ENCODE measurements at regions not wholly inside any gene's neighbourhood (a gene's known extent, or its start where the extent isn't known, plus 50 kb on each side); places are given as distances from the start of the nearest gene placed in this dataset.

GRCh38 chr15:81765816-81766215, 280.0 kb downstream of the MEX3B start:
- intact Hi-C loops (cut with micrococcal nuclease; ENCODE audit: unreplicated experiment) = no loop called here
- Histone ChIP-seq H3K4me1 (no peaks in the 10 kb centered on the region), H3K9me3 (no peaks in the 10 kb centered on the region), H3K4me3 (ENCODE audit: low read depth, low read length) (no peak overlapping the region), H3K27me3 (replicated peaks; ENCODE audit: control insufficient read depth, insufficient read depth, low read length) (no peaks in the 10 kb centered on the region; the same call in 1 of the 2 replicates), H3K36me3 (ENCODE audit: control insufficient read depth, insufficient read depth, low read length) (no peaks in the 10 kb centered on the region)
- Mint-ChIP-seq H3K4me1 (ENCODE audit: low read depth, unreplicated experiment) (no peaks in the 10 kb centered on the region), H3K9me3 (ENCODE audit: unreplicated experiment) (peaks cover 19% of the 10 kb centered on the region), H3K4me3 (ENCODE audit: unreplicated experiment) (no peak overlapping the region), H3K27ac (ENCODE audit: unreplicated experiment) (no peak overlapping the region), H3K36me3 (ENCODE audit: insufficient read depth, unreplicated experiment) (no peaks in the 10 kb centered on the region), H3K27me3 (ENCODE audit: insufficient read depth, unreplicated experiment) (no peaks in the 10 kb centered on the region)
- no peak for DNase-seq
- ChIA-PET CTCF (no interaction called here), POLR2A (no interaction called here)
- no TSS peak for BruUV-seq (replicated peaks)
- TF ChIP-seq CTCF (IDR thresholded peaks at IDR 0.05; ENCODE audit: insufficient read depth in 1 of 2, low read depth in 1 of 2, low read length in 1 of 2, severe bottlenecking in 1 of 2, unreplicated experiment in 1 of 2) = no peak

DNA sequence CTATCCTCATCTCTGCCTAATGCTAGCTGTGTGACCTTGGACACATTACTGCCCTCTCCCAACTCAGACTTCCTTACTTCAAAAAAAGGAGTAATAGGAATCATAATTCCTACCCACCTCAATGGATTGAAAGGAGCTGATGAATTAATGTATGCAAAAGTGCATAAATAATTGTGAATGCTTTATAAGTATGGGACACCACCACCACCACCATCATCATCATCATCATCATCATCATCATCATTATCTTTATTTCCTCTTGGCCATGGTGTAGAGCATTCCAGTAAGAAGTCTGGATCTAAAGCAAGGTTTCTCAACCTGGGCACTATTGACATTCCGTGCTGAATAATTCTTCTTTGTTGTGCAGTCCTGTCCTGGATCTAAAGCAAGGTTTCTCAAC, 282.5 kb downstream of the MEX3B start:
- no peaks in the 10 kb centered on the region for H3K36me3 Mint-ChIP-seq (ENCODE audit: insufficient read depth, unreplicated experiment)
- no peak overlapping the region for H3K27ac Mint-ChIP-seq (ENCODE audit: unreplicated experiment)
- DNase-seq = no peak
- TF ChIP-seq CTCF (IDR thresholded peaks at IDR 0.05; ENCODE audit: insufficient read depth in 1 of 2, low read depth in 1 of 2, low read length in 1 of 2, severe bottlenecking in 1 of 2, unreplicated experiment in 1 of 2) = no peak
- H3K27me3 Mint-ChIP-seq (ENCODE audit: insufficient read depth, unreplicated experiment) = peaks cover 4% of the 10 kb centered on the region
- POLR2A ChIA-PET = no interaction called here
- Histone ChIP-seq H3K4me1 (no peaks in the 10 kb centered on the region), H3K4me3 (ENCODE audit: low read depth, low read length) (no peak overlapping the region), H3K36me3 (ENCODE audit: control insufficient read depth, insufficient read depth, low read length) (no peaks in the 10 kb centered on the region), H3K9me3 (no peaks in the 10 kb centered on the region), H3K27me3 (replicated peaks; ENCODE audit: control insufficient read depth, insufficient read depth, low read length) (no peaks in the 10 kb centered on the region; the same call in 1 of the 2 replicates)
- no TSS peak for BruUV-seq (replicated peaks)
- H3K4me1 Mint-ChIP-seq (ENCODE audit: low read depth, unreplicated experiment) = no peaks in the 10 kb centered on the region
- H3K9me3 Mint-ChIP-seq (ENCODE audit: unreplicated experiment) = no peaks in the 10 kb centered on the region
- CTCF ChIA-PET = no interaction called here
- intact Hi-C loops (cut with micrococcal nuclease; ENCODE audit: unreplicated experiment) = no loop called here
- H3K4me3 Mint-ChIP-seq (ENCODE audit: unreplicated experiment) = no peak overlapping the region

DNA sequence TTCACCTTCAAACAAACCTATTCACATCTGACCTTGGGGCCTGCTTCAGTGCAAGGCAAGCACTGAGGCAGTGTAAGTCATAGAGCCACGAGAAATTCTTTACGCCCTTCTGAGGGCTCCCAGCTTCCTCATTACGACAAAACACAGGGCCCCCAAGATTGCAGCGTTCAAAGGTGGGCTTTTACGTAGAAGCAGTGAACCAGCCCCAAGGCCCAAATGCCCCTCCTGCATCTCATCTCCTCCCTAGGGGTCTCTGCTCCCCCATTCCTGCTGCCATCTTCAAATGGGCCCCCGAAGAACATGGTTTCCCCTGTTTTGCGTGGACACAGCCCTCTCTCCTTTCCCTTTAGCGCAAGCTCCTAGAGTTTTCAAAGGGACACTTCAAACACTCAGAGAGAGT, 285.1 kb downstream of the MEX3B start:
- no peaks in the 10 kb centered on the region for H3K36me3 ChIP-seq (ENCODE audit: control insufficient read depth, insufficient read depth, low read length)
- no TSS peak for BruUV-seq (replicated peaks)
- no peak for DNase-seq
- no peaks in the 10 kb centered on the region for H3K9me3 Mint-ChIP-seq (ENCODE audit: unreplicated experiment)
- no peaks in the 10 kb centered on the region for H3K9me3 ChIP-seq
- no peak for TF ChIP-seq CTCF (IDR thresholded peaks at IDR 0.05; ENCODE audit: insufficient read depth in 1 of 2, low read depth in 1 of 2, low read length in 1 of 2, severe bottlenecking in 1 of 2, unreplicated experiment in 1 of 2)
- H3K27me3 ChIP-seq (replicated peaks; ENCODE audit: control insufficient read depth, insufficient read depth, low read length) = no peaks in the 10 kb centered on the region; the same call in 1 of the 2 replicates
- H3K4me3 ChIP-seq (ENCODE audit: low read depth, low read length) = no peak overlapping the region
- H3K27me3 Mint-ChIP-seq (ENCODE audit: insufficient read depth, unreplicated experiment) = peaks cover 13% of the 10 kb centered on the region
- no peaks in the 10 kb centered on the region for H3K4me1 ChIP-seq
- no peak overlapping the region for H3K4me3 Mint-ChIP-seq (ENCODE audit: unreplicated experiment)
- no peak overlapping the region for H3K27ac Mint-ChIP-seq (ENCODE audit: unreplicated experiment)
- intact Hi-C loops (cut with micrococcal nuclease; ENCODE audit: unreplicated experiment) = no loop called here
- H3K36me3 Mint-ChIP-seq (ENCODE audit: insufficient read depth, unreplicated experiment) = no peaks in the 10 kb centered on the region
- CTCF ChIA-PET = no interaction called here
- POLR2A ChIA-PET = no interaction called here
- no peaks in the 10 kb centered on the region for H3K4me1 Mint-ChIP-seq (ENCODE audit: low read depth, unreplicated experiment)
